Stomach (tissue), 8 donors: ENCODE measurements at regions not wholly inside any gene's neighbourhood (a gene's known extent, or its start where the extent isn't known, plus 50 kb on each side); places are given as distances from the start of the nearest gene placed in this dataset.

Experiments used
- DNase-seq, 2 donors: peaks; one replicate each; pipeline versions ENCODE4 v3.0.0 to v3.0.0-alpha.2; 2013 to 2019
- H3K27ac ChIP-seq, 5 donors: fragments of 200-600 bp in 4 of 5; sonication (generic) in 4 of 5; one replicate each; pipeline ENCODE4 v1.5.1; 2013 to 2019; ENCODE audit warnings: mild to moderate bottlenecking in 1 of 5, moderate library complexity in 1 of 5
- H3K27me3 ChIP-seq, 3 donors: fragments of 200-600 bp; sonication (generic); one replicate each; pipeline ENCODE4 v1.5.1; 2017 to 2019; ENCODE audit warnings: mixed run types in 1 of 3
- H3K36me3 ChIP-seq, 4 donors: fragments of 200-600 bp; sonication (generic); 1 replicate in 3 of 4; 2 replicates in 1 of 4; pipeline ENCODE4 v1.5.1; 2016 to 2019
- H3K4me1 ChIP-seq, 4 donors: fragments of 200-600 bp; sonication (generic); one replicate each; pipeline ENCODE4 v1.5.1; 2016 to 2019
- H3K4me3 ChIP-seq, 4 donors: fragments of 200-600 bp; sonication (generic) in 3 of 4; one replicate each; pipeline ENCODE4 v1.5.1; 2016 to 2019; ENCODE audit warnings: mild to moderate bottlenecking in 1 of 4
- H3K9me3 ChIP-seq, 4 donors: fragments of 200-600 bp; sonication (generic); one replicate each; pipeline ENCODE4 v1.5.1; 2016 to 2019
- EP300 ChIP-seq: sonication (generic); formaldehyde crosslinking; IDR thresholded peaks from one replicate; pipeline ENCODE4 v1.6.1; 2017; ENCODE audit warnings: antibody characterized with exemption
- POLR2A ChIP-seq, 4 donors: fragments of 450-650 bp; IDR thresholded peaks; one replicate each; pipeline ENCODE4 v1.6.1; 2016; ENCODE audit warnings: antibody characterized with exemption in 4 of 4, control low read depth in 2 of 4, mild to moderate bottlenecking in 1 of 4, moderate library complexity in 1 of 4
- POLR2AphosphoS5 ChIP-seq, 3 donors: sonication (generic); formaldehyde crosslinking; IDR thresholded peaks; one replicate each; pipeline ENCODE4 v1.6.1; 2016; ENCODE audit warnings: antibody characterized with exemption in 3 of 3
- WGBS, 5 donors: extraction: QIAGEN DNeasy Blood & Tissue Kit in 3 of 5; methylation state at CpG; one replicate each; pipeline versions ENCODE4 v1.1.5 to v1.1.7; 2013 to 2018; 5-methylcytosine and 5-hydroxymethylcytosine counted together
- intact Hi-C: fragments of 100-400 bp; cut with DNase I; formaldehyde crosslinking; loops from one replicate; pipeline ENCODE4 v1.15.1; 2023; ENCODE audit warnings: low total_unique reads
- TF ChIP-seq, protein P1 (sequence below), 7 experiments: fragments of 450-650 bp in 4 of 7; fragments of 200-600 bp in 3 of 7; sonication (generic) in 3 of 7; IDR thresholded peaks; one replicate each; pipeline ENCODE4 v1.5.1; 2016 to 2019; ENCODE audit warnings: antibody characterized with exemption in 7 of 7, control low read depth in 2 of 7, mild to moderate bottlenecking in 1 of 7
- donor health status: healthy with polysubstance abuse.
- donor health status: Bipolar disorder and iron deficiency.
- donor health status: healthy.

DNA sequence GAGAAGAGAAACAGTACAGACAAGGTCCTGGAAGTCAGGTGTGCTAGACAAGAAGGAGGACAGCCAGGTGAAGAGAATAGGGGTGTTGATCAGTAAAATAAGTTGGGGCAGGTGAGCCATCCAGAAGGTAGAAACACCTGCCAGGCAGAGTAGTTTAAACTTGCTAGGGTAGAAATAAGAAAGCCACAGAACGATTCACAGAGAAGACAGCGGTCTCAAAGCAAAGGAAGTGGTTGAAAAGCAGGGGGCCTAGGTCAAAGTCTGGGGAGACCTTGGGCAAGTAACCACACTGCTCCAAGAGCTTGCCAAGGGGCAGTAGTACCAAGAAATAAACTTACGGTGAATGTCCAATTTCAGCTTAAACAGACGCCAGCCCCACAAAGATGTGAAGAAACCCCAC lies 116.6 kb upstream of the PROX1 start:
- Histone ChIP-seq H3K9me3 (no peaks in the 10 kb centered on the region), H3K36me3 (no peaks in the 10 kb centered on the region), H3K27ac (no peak overlapping the region), H3K4me1 (no peaks in the 10 kb centered on the region), H3K4me3 (no peak overlapping the region), H3K27me3 (no peaks in the 10 kb centered on the region)
- no peak for DNase-seq
- TF ChIP-seq EP300 (no peak), POLR2AphosphoS5 (IDR thresholded peaks at IDR 0.05) (no peak), POLR2A (IDR thresholded peaks at IDR 0.05) (no peak)
- TF ChIP-seq, protein P1, sequence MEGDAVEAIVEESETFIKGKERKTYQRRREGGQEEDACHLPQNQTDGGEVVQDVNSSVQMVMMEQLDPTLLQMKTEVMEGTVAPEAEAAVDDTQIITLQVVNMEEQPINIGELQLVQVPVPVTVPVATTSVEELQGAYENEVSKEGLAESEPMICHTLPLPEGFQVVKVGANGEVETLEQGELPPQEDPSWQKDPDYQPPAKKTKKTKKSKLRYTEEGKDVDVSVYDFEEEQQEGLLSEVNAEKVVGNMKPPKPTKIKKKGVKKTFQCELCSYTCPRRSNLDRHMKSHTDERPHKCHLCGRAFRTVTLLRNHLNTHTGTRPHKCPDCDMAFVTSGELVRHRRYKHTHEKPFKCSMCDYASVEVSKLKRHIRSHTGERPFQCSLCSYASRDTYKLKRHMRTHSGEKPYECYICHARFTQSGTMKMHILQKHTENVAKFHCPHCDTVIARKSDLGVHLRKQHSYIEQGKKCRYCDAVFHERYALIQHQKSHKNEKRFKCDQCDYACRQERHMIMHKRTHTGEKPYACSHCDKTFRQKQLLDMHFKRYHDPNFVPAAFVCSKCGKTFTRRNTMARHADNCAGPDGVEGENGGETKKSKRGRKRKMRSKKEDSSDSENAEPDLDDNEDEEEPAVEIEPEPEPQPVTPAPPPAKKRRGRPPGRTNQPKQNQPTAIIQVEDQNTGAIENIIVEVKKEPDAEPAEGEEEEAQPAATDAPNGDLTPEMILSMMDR (IDR thresholded peaks at IDR 0.05), result no peak
- intact Hi-C loops, result no loop called here
- WGBS, 5 donors, result 85 to 95% (median 90%) methylated on average over 4 of the region's 4 CpGs

DNA sequence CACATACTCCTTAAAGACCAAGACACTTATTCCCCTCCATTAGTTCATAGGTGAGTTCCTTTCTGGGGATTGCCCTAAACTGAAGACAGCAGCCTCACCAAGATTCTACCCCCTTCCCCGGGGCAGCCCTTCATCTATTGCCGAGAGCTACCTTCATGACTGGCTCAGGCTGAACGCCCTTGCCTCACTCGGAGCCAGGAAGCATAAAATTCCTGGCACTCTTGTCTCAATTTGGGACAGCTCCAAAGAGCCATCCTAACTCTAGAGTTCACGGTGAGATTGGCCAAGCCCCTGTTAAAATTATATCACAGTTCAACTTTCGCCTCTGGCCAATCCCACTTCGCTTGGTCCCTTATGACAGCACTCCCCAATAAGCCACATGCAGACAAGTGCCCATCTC lies 113.0 kb upstream of the PROX1 start:
- Histone ChIP-seq H3K36me3 (no peaks in the 10 kb centered on the region), H3K9me3 (no peaks in the 10 kb centered on the region), H3K27ac (no peak overlapping the region), H3K27me3 (no peaks in the 10 kb centered on the region), H3K4me1 (no peaks in the 10 kb centered on the region), H3K4me3 (no peak overlapping the region)
- intact Hi-C loops, result no loop called here
- no peak for DNase-seq
- TF ChIP-seq POLR2A (IDR thresholded peaks at IDR 0.05), result no peak
- no peak for TF ChIP-seq POLR2AphosphoS5 (IDR thresholded peaks at IDR 0.05)
- TF ChIP-seq, protein P1 (IDR thresholded peaks at IDR 0.05), result no peak
- no peak for TF ChIP-seq EP300
- WGBS, 5 donors, result 83 to 92% (median 91%) methylated on average over 7 of the region's 7 CpGs

GRCh38 chr1:213876531-213876930 lies 111.2 kb upstream of the PROX1 start:
- H3K27me3 ChIP-seq, result no peaks in the 10 kb centered on the region
- H3K27ac ChIP-seq, result no peak overlapping the region
- H3K4me3 ChIP-seq, result no peak overlapping the region
- TF ChIP-seq POLR2A (IDR thresholded peaks at IDR 0.05), result no peak
- TF ChIP-seq POLR2AphosphoS5 (IDR thresholded peaks at IDR 0.05), result no peak
- TF ChIP-seq, protein P1 (IDR thresholded peaks at IDR 0.05), result no peak
- no peak for TF ChIP-seq EP300
- intact Hi-C loops, result no loop called here
- no peak for DNase-seq
- no peaks in the 10 kb centered on the region for H3K4me1 ChIP-seq
- H3K9me3 ChIP-seq, result no peaks in the 10 kb centered on the region
- no peaks in the 10 kb centered on the region for H3K36me3 ChIP-seq

GRCh38 chr1:213883618-213884017 lies 104.2 kb upstream of the PROX1 start:
- TF ChIP-seq POLR2A (IDR thresholded peaks at IDR 0.05) (no peak), EP300 (no peak), POLR2AphosphoS5 (IDR thresholded peaks at IDR 0.05) (no peak)
- TF ChIP-seq, protein P1 (IDR thresholded peaks at IDR 0.05), result no peak
- intact Hi-C loops, result no loop called here
- 91 to 94% (median 93%) methylated on average over 2 of the region's 2 CpGs for WGBS, 5 donors
- H3K4me3 ChIP-seq, result no peak overlapping the region
- H3K36me3 ChIP-seq, result no peaks in the 10 kb centered on the region
- DNase-seq, result no peak
- H3K9me3 ChIP-seq, result no peaks in the 10 kb centered on the region
- no peaks in the 10 kb centered on the region for H3K27me3 ChIP-seq
- no peaks in the 10 kb centered on the region for H3K4me1 ChIP-seq
- no peak overlapping the region for H3K27ac ChIP-seq
